HL-60 (cell line): ENCODE measurements at regions not wholly inside any gene's neighbourhood (a gene's known extent, or its start where the extent isn't known, plus 50 kb on each side); places are given as distances from the start of the nearest gene placed in this dataset.

Experiments used
- CTCF ChIP-seq: IDR thresholded peaks from one replicate; pipeline ENCODE4 v1.5.1; 2011; ENCODE audit warnings: low read length, control low read depth, inconsistent platforms; ENCODE audit not compliant: insufficient read depth
- POLR2AphosphoS5 ChIP-seq: IDR thresholded peaks from 2 replicates; pipeline ENCODE4 v1.6.1; 2012; ENCODE audit warnings: low read depth
- REST ChIP-seq: IDR thresholded peaks from 2 replicates; pipeline ENCODE4 v1.6.1; 2012; ENCODE audit warnings: low read depth; ENCODE audit not compliant: insufficient replicate concordance

- TF ChIP-seq CTCF = no peak
- TF ChIP-seq REST = no peak
- TF ChIP-seq POLR2AphosphoS5 = no peak
Measured at GRCh38 chrX:26762253-26762652, 546.3 kb downstream of the MAGEB5 start.
